GM13976 (cell line): ENCODE measurements at regions not wholly inside any gene's neighbourhood (a gene's known extent, or its start where the extent isn't known, plus 50 kb on each side); places are given as distances from the start of the nearest gene placed in this dataset.

Source experiments
- DNase-seq: peaks from one replicate; pipeline ENCODE4 v3.0.0; 2012; ENCODE audit warnings: low spot score
- in situ Hi-C: fragments of 300-500 bp; cut with MboI; formaldehyde crosslinking; loops from one replicate; pipeline ENCODE4 v1.12.0; 2022; ENCODE audit warnings: low sequenced_read_pairs, mixed read lengths, inconsistent platforms; ENCODE audit not compliant: unreplicated experiment
- TF ChIP-seq, protein P1 (sequence below): IDR thresholded peaks from 2 replicates; pipeline ENCODE4 v1.5.1; 2012; ENCODE audit warnings: borderline replicate concordance, mild to moderate bottlenecking; ENCODE audit not compliant: insufficient read depth; ENCODE audit errors: extremely low read depth, missing control alignments, control extremely low read depth

DNA sequence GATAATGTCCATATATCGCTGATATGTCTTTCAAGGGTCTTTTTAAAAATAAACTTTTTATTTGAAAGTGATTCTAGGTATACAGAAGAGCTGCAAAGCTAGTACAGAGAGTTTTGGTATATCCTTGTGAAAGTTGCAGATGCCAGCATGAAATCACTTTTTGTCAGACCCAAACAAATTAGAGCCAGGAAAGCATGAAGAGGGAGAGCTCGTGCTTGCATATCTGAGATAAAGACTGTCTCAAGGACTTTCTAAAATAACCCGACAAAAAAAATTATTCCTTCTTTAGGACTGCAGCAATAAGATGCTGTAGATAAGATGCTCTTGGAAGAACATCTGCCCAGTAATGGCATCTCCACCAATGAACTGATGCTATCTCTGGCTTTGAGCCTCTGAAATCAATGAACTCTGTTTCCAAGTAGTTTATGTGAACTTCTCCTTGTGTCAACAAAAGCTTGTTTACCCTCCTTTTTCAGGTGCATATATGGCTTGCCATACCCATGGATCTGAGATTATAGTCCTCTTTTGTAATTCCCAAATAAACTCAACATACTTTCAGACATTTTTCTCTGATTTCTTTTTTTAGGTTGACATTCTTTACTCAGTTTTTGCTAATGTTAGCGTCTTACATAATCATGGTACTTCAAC is 774.6 kb upstream of the FAM98A start:
- TF ChIP-seq, protein P1, sequence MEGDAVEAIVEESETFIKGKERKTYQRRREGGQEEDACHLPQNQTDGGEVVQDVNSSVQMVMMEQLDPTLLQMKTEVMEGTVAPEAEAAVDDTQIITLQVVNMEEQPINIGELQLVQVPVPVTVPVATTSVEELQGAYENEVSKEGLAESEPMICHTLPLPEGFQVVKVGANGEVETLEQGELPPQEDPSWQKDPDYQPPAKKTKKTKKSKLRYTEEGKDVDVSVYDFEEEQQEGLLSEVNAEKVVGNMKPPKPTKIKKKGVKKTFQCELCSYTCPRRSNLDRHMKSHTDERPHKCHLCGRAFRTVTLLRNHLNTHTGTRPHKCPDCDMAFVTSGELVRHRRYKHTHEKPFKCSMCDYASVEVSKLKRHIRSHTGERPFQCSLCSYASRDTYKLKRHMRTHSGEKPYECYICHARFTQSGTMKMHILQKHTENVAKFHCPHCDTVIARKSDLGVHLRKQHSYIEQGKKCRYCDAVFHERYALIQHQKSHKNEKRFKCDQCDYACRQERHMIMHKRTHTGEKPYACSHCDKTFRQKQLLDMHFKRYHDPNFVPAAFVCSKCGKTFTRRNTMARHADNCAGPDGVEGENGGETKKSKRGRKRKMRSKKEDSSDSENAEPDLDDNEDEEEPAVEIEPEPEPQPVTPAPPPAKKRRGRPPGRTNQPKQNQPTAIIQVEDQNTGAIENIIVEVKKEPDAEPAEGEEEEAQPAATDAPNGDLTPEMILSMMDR, result no peak
- in situ Hi-C loops, result no loop called here
- no peak for DNase-seq

DNA sequence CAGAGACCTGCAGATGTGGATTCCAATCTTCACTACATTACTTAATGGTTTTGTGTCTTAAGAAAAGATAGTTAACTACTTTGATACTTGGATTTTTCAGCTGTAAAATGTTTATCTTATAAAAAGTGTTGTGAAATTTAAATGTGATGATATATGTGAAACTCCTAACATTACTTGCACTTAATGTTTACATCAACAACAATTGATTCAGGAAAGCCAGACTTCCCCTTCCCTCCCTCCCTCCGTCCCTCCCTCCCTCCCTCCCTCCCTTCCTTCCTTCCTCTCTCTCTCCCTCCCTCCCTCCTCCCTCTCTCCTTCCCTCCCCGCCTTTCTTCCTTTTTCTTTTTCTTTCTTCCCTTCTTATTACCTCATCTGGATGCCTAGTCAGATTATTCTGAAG is 773.9 kb upstream of the FAM98A start:
- no peak for DNase-seq
- TF ChIP-seq, protein P1, result no peak
- in situ Hi-C loops, result no loop called here

DNA sequence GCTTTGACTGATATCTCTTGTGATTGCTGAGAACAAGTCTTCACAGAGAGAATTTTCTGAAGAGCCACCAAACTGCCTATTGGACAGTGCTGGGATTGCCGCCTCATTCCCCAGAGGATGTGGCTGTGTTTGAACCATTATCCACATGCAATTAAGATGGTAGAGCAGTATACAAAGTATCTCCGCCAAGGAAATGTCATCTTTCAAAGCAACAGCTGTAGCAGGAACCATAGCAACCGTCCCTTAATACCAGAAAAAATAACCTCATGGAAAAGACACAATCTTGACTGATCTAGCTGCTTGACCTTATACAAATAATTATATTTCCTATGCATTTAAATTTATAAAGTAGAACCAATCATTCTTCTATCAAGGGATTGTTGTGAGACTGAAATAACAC is 772.6 kb upstream of the FAM98A start:
- DNase-seq, result no peak
- TF ChIP-seq, protein P1, result no peak
- in situ Hi-C loops, result no loop called here

DNA sequence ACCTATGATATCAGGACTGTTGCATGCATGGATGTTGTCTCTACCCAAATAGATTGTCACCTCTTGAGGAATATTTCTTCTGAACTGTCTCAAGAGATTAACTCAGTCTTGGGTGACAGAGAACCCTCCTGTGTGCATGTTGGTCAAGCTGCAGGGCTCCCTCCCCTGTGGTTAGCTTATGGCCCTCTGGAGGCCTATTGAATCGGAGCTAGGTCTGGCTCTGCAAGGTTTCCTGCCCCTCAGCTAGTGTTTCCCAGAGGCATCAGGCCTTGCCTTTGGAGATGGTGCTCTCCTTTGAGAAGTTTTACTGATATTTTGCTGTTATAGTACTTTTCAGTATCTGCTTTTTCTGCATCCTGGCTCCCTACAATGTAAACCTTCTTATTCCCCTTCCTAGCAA is 769.2 kb upstream of the FAM98A start:
- TF ChIP-seq, protein P1, result no peak
- in situ Hi-C loops, result no loop called here
- no peak for DNase-seq

DNA sequence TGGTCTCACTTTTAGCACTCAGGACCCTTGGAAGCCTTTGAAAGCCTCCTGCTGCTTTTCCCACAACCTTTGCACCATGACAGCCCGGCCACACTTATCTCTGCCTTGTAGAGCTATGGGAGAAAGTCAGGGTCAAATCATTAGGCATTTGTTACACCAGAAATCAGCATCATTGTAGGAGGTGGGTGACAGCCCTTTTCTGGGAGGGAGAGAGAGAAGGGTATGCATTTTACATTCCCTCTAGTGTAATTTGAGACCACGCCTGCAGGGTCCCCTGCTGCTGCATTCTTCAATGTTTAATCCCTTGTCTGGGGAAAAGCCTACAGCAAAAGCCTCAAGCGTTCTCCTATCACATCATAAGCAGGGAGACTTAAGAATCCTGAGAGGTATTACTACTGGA is 766.8 kb upstream of the FAM98A start:
- in situ Hi-C loops, result no loop called here
- TF ChIP-seq, protein P1, result no peak
- DNase-seq, result no peak

DNA sequence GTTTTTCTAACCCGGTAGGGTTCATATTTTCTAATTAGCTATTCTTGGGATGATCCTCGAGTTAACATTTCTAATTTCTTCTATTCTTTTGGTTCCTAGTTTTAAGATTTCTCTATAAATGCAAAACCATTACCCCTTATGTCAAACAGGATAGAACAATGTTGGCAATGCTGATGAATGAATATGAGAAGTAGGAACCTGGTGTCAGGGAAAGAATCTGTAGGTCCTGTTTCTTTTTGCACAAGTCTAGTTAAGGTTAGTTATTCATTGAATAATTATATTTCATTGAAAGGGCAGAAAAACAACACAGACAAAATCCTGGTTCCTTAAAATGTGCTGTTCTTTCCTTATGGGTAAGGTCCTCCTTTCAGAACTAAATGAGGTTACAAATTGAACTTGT is 766.4 kb upstream of the FAM98A start:
- TF ChIP-seq, protein P1, result no peak
- in situ Hi-C loops, result no loop called here
- no peak for DNase-seq
